ENCODE measurements at regions not wholly inside any gene's neighbourhood (a gene's known extent, or its start where the extent isn't known, plus 50 kb on each side); places are given as distances from the start of the nearest gene placed in this dataset.

- TF ChIP-seq, protein P1, sequence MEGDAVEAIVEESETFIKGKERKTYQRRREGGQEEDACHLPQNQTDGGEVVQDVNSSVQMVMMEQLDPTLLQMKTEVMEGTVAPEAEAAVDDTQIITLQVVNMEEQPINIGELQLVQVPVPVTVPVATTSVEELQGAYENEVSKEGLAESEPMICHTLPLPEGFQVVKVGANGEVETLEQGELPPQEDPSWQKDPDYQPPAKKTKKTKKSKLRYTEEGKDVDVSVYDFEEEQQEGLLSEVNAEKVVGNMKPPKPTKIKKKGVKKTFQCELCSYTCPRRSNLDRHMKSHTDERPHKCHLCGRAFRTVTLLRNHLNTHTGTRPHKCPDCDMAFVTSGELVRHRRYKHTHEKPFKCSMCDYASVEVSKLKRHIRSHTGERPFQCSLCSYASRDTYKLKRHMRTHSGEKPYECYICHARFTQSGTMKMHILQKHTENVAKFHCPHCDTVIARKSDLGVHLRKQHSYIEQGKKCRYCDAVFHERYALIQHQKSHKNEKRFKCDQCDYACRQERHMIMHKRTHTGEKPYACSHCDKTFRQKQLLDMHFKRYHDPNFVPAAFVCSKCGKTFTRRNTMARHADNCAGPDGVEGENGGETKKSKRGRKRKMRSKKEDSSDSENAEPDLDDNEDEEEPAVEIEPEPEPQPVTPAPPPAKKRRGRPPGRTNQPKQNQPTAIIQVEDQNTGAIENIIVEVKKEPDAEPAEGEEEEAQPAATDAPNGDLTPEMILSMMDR (conservative IDR thresholded peaks at IDR 0.05 in 1 of 2, IDR thresholded peaks at IDR 0.05 in 1 of 2; ENCODE audit: low read depth in 1 of 2, low read length in 2 of 2), result no peak
- no peak for TF ChIP-seq EZH2 (IDR thresholded peaks at IDR 0.05; ENCODE audit: low read length, missing control alignments)
Measured at GRCh38 chr4:53721263-53721662, 130.0 kb upstream of the LNX1 start.
